ENCODE measurements at regions not wholly inside any gene's neighbourhood (a gene's known extent, or its start where the extent isn't known, plus 50 kb on each side); places are given as distances from the start of the nearest gene placed in this dataset.
A peak's percentile ranks its signal among the peaks of the same experiment; 100 is the strongest.
"Not testable (repeated sequence)": the region's sequence is repeated elsewhere in the genome, so short reads cannot be mapped to it uniquely, and the experiment has no call there.

- no peak for DNase-seq (ENCODE audit: low read depth)
Observed at GRCh38 chr10:33506391-33506790, 171.9 kb upstream of the NRP1 start.

- DNase-seq (ENCODE audit: low read depth), result no peak
Observed at GRCh38 chr10:33501161-33501560, 166.7 kb upstream of the NRP1 start.

GRCh38 chr10:33498391-33498891 lies 164.0 kb upstream of the NRP1 start:
- no peak for DNase-seq (ENCODE audit: low read depth)

- DNase-seq (ENCODE audit: low read depth), result no peak
Observed at GRCh38 chr10:33497338-33497737, 162.9 kb upstream of the NRP1 start.

GRCh38 chr10:33496096-33496495 lies 161.6 kb upstream of the NRP1 start:
- no peak for DNase-seq (ENCODE audit: low read depth)

GRCh38 chr10:33494694-33495265 lies 160.3 kb upstream of the NRP1 start:
- DNase-seq (ENCODE audit: low read depth), result no peak

GRCh38 chr10:33493978-33494377 lies 159.5 kb upstream of the NRP1 start:
- no peak for DNase-seq (ENCODE audit: low read depth)

GRCh38 chr10:33493497-33493896 lies 159.0 kb upstream of the NRP1 start:
- no peak for DNase-seq (ENCODE audit: low read depth)

- DNase-seq (ENCODE audit: low read depth), result no peak
Observed at GRCh38 chr10:33492701-33493345, 158.4 kb upstream of the NRP1 start.

GRCh38 chr10:33489501-33490176 lies 155.2 kb upstream of the NRP1 start:
- no peak for DNase-seq (ENCODE audit: low read depth)

GRCh38 chr10:33487014-33487776 lies 152.7 kb upstream of the NRP1 start:
- DNase-seq (ENCODE audit: low read depth), result peak; percentile 87

GRCh38 chr10:33485276-33485675 lies 150.8 kb upstream of the NRP1 start:
- DNase-seq (ENCODE audit: low read depth), result no peak

GRCh38 chr10:33484787-33485186 lies 150.3 kb upstream of the NRP1 start:
- DNase-seq (ENCODE audit: low read depth), result peak; percentile 67

GRCh38 chr10:33483816-33484190 lies 149.3 kb upstream of the NRP1 start:
- no peak for DNase-seq (ENCODE audit: low read depth)

- peak; percentile 36 for DNase-seq (ENCODE audit: low read depth)
Observed at GRCh38 chr10:33483124-33483815, 148.8 kb upstream of the NRP1 start.

GRCh38 chr10:33482486-33482885 lies 148.0 kb upstream of the NRP1 start:
- no peak for DNase-seq (ENCODE audit: low read depth)

GRCh38 chr10:33481184-33481583 lies 146.7 kb upstream of the NRP1 start:
- no peak for DNase-seq (ENCODE audit: low read depth)

- DNase-seq (ENCODE audit: low read depth), result not testable (repeated sequence)
Observed at GRCh38 chr10:33480417-33480816, 145.9 kb upstream of the NRP1 start.

- no peak for DNase-seq (ENCODE audit: low read depth)
Observed at GRCh38 chr10:33478675-33479125, 144.2 kb upstream of the NRP1 start.

GRCh38 chr10:33478089-33478674 lies 143.7 kb upstream of the NRP1 start:
- no peak for DNase-seq (ENCODE audit: low read depth)

Measured in RPMI7951 (cell line).